Testis (tissue), 2 donors: ENCODE measurements at regions not wholly inside any gene's neighbourhood (a gene's known extent, or its start where the extent isn't known, plus 50 kb on each side); places are given as distances from the start of the nearest gene placed in this dataset.
A peak's percentile ranks its signal among the peaks of the same experiment; 100 is the strongest.

Experiments
- DNase-seq: peaks from one replicate; pipeline ENCODE4 v3.0.0-alpha.2; 2019
- H3K27ac ChIP-seq, 2 donors: fragments of 200-600 bp; sonication (generic); one replicate each; pipeline ENCODE4 v1.5.1; 2019
- H3K27me3 ChIP-seq: fragments of 200-600 bp; sonication (generic); one replicate; pipeline ENCODE4 v1.5.1; 2019
- H3K36me3 ChIP-seq: fragments of 200-600 bp; sonication (generic); one replicate; pipeline ENCODE4 v1.5.1; 2017; ENCODE audit warnings: low read depth; ENCODE audit errors: missing control alignments
- H3K4me1 ChIP-seq: fragments of 200-600 bp; sonication (generic); one replicate; pipeline ENCODE4 v1.5.1; 2019
- H3K4me3 ChIP-seq, 2 donors: fragments of 200-600 bp; sonication (generic); one replicate each; pipeline ENCODE4 v1.5.1; 2017 to 2019
- H3K9me3 ChIP-seq: fragments of 200-600 bp; sonication (generic); one replicate; pipeline ENCODE4 v1.5.1; 2017
- CTCF ChIP-seq, 3 experiments: fragments of 450-650 bp in 2 of 3; fragments of 200-600 bp in 1 of 3; sonication (generic) in 1 of 3; IDR thresholded peaks; one replicate each; pipeline ENCODE4 v1.5.1; 2016 to 2019; ENCODE audit warnings: antibody characterized with exemption in 3 of 3, mild to moderate bottlenecking in 2 of 3, moderate library complexity in 1 of 3
- POLR2A ChIP-seq: fragments of 450-650 bp; IDR thresholded peaks from one replicate; pipeline ENCODE4 v1.6.1; 2017; ENCODE audit warnings: antibody characterized with exemption, mild to moderate bottlenecking, moderate library complexity
- WGBS, 2 donors: methylation state at CpG; one replicate each; pipeline ENCODE4 v1.1.5; 2018; 5-methylcytosine and 5-hydroxymethylcytosine counted together
- intact Hi-C: fragments of 100-400 bp; cut with DNase I; formaldehyde crosslinking; loops from one replicate; pipeline ENCODE4 v1.15.1; 2023; ENCODE audit warnings: low total_unique reads

GRCh38 chr5:88556406-88556805 lies 287.8 kb upstream of the TMEM161B start:
- Histone ChIP-seq H3K27me3 (no peaks in the 10 kb centered on the region), H3K4me3 (no peak overlapping the region), H3K27ac (no peak overlapping the region), H3K36me3 (no peaks in the 10 kb centered on the region), H3K9me3 (no peaks in the 10 kb centered on the region), H3K4me1 (no peaks in the 10 kb centered on the region)
- no peak for DNase-seq
- 50 to 62% methylated on average over 4 of the region's 4 CpGs for WGBS, 2 donors
- intact Hi-C loops, result no loop called here
- TF ChIP-seq CTCF (IDR thresholded peaks at IDR 0.05), result no peak
- TF ChIP-seq POLR2A, result no peak

GRCh38 chr5:88555674-88556073 lies 287.0 kb upstream of the TMEM161B start:
- TF ChIP-seq CTCF (IDR thresholded peaks at IDR 0.05), result no peak
- TF ChIP-seq POLR2A, result no peak
- Histone ChIP-seq H3K9me3 (no peaks in the 10 kb centered on the region), H3K36me3 (no peaks in the 10 kb centered on the region), H3K4me1 (no peaks in the 10 kb centered on the region), H3K27me3 (no peaks in the 10 kb centered on the region), H3K27ac (no peak overlapping the region), H3K4me3 (no peak overlapping the region)
- intact Hi-C loops, result no loop called here
- peak; percentile 17 for DNase-seq
- WGBS, 2 donors, result 25 to 31% methylated on average over 4 of the region's 4 CpGs

GRCh38 chr5:88553986-88554385 lies 285.3 kb upstream of the TMEM161B start:
- H3K27ac ChIP-seq, result no peak overlapping the region
- H3K4me3 ChIP-seq, result no peak overlapping the region
- H3K36me3 ChIP-seq, result no peaks in the 10 kb centered on the region
- H3K4me1 ChIP-seq, result no peaks in the 10 kb centered on the region
- H3K27me3 ChIP-seq, result no peaks in the 10 kb centered on the region
- TF ChIP-seq CTCF (IDR thresholded peaks at IDR 0.05) (no peak), POLR2A (no peak)
- no peak for DNase-seq
- no peaks in the 10 kb centered on the region for H3K9me3 ChIP-seq
- intact Hi-C loops, result no loop called here

- Histone ChIP-seq H3K36me3 (no peaks in the 10 kb centered on the region), H3K9me3 (no peaks in the 10 kb centered on the region), H3K4me3 (no peak overlapping the region), H3K27ac (no peak overlapping the region), H3K4me1 (no peaks in the 10 kb centered on the region), H3K27me3 (no peaks in the 10 kb centered on the region)
- DNase-seq, result no peak
- WGBS, 2 donors, result 77 to 84% methylated on average over 5 of the region's 5 CpGs
- TF ChIP-seq CTCF (IDR thresholded peaks at IDR 0.05) (no peak), POLR2A (no peak)
- intact Hi-C loops, result no loop called here
Observed at GRCh38 chr5:88553136-88553875, 284.7 kb upstream of the TMEM161B start.

- no peak for DNase-seq
- H3K27me3 ChIP-seq, result no peaks in the 10 kb centered on the region
- H3K27ac ChIP-seq, result no peak overlapping the region
- H3K36me3 ChIP-seq, result no peaks in the 10 kb centered on the region
- H3K4me1 ChIP-seq, result no peaks in the 10 kb centered on the region
- intact Hi-C loops, result no loop called here
- TF ChIP-seq CTCF (IDR thresholded peaks at IDR 0.05), result no peak
- no peak for TF ChIP-seq POLR2A
- no peaks in the 10 kb centered on the region for H3K9me3 ChIP-seq
- H3K4me3 ChIP-seq, result no peak overlapping the region
- 57 to 66% methylated on average over 4 of the region's 4 CpGs for WGBS, 2 donors
Observed at GRCh38 chr5:88552426-88552825, 283.8 kb upstream of the TMEM161B start.
